Fibroblast of peridontal ligament (primary cell): ENCODE measurements at regions not wholly inside any gene's neighbourhood (a gene's known extent, or its start where the extent isn't known, plus 50 kb on each side); places are given as distances from the start of the nearest gene placed in this dataset.

Experiments
- DNase-seq: peaks from one replicate; pipeline ENCODE4 v3.0.0-alpha.2; 2010; ENCODE audit errors: extremely low read depth

- DNase-seq, result peak; percentile 21
These were observed 137.1 kb downstream of the ADAMTS15 start for GRCh38 chr11:130585545-130585944.

GRCh38 chr11:130587658-130588057 lies 139.2 kb downstream of the ADAMTS15 start:
- DNase-seq, result no peak

GRCh38 chr11:130588471-130588870 lies 140.0 kb downstream of the ADAMTS15 start:
- no peak for DNase-seq

- peak; percentile 36 for DNase-seq
These were observed 143.6 kb downstream of the ADAMTS15 start for GRCh38 chr11:130592056-130592455.

GRCh38 chr11:130593064-130593463 lies 144.6 kb downstream of the ADAMTS15 start:
- DNase-seq, result no peak

- no peak for DNase-seq
These were observed 150.0 kb downstream of the ADAMTS15 start for GRCh38 chr11:130598433-130598832.

GRCh38 chr11:130599073-130599654 lies 150.7 kb downstream of the ADAMTS15 start:
- DNase-seq, result peak; percentile 27

- DNase-seq, result peak; percentile 44
These were observed 151.7 kb downstream of the ADAMTS15 start for GRCh38 chr11:130600139-130600538.

- DNase-seq, result no peak
These were observed 152.2 kb downstream of the ADAMTS15 start for GRCh38 chr11:130600616-130601015.

- peak; percentile 70 for DNase-seq
These were observed 152.7 kb downstream of the ADAMTS15 start for GRCh38 chr11:130601141-130601540.

- DNase-seq, result no peak
These were observed 153.5 kb downstream of the ADAMTS15 start for GRCh38 chr11:130601764-130602460.

GRCh38 chr11:130602641-130603334 lies 154.3 kb downstream of the ADAMTS15 start:
- DNase-seq, result no peak

- DNase-seq, result no peak
These were observed 155.0 kb downstream of the ADAMTS15 start for GRCh38 chr11:130603335-130603906.

- DNase-seq, result no peak
These were observed 156.2 kb downstream of the ADAMTS15 start for GRCh38 chr11:130604606-130605005.

- DNase-seq, result peak; percentile 29
These were observed 157.7 kb downstream of the ADAMTS15 start for GRCh38 chr11:130606178-130606577.

- DNase-seq, result peak; percentile 32
These were observed 158.5 kb downstream of the ADAMTS15 start for GRCh38 chr11:130606781-130607511.

- no peak for DNase-seq
These were observed 159.8 kb downstream of the ADAMTS15 start for GRCh38 chr11:130608287-130608686.

GRCh38 chr11:130609121-130610035 lies 160.9 kb downstream of the ADAMTS15 start:
- DNase-seq, result no peak

GRCh38 chr11:130611791-130612251 lies 163.4 kb downstream of the ADAMTS15 start:
- peak; percentile 57 for DNase-seq

- peak; percentile 59 for DNase-seq
These were observed 163.9 kb downstream of the ADAMTS15 start for GRCh38 chr11:130612291-130612851.
